VCaP (cell line): ENCODE measurements at regions not wholly inside any gene's neighbourhood (a gene's known extent, or its start where the extent isn't known, plus 50 kb on each side); places are given as distances from the start of the nearest gene placed in this dataset.
A peak's percentile ranks its signal among the peaks of the same experiment; 100 is the strongest.

Experiments
- H3K27ac ChIP-seq: fragments of 450-650 bp; 2 replicates; pipeline ENCODE4 v1.5.1; 2017
- CTCF ChIP-seq: fragments of 450-650 bp; conservative IDR thresholded peaks from 2 replicates; pipeline ENCODE4 v1.5.1; 2017; ENCODE audit warnings: mild to moderate bottlenecking, moderate library complexity

- no peak for TF ChIP-seq CTCF
- H3K27ac ChIP-seq: no peak overlapping the region
Observed at GRCh38 chr7:8314566-8314965, 52.6 kb upstream of the ICA1 start.

- H3K27ac ChIP-seq: no peak overlapping the region
- no peak for TF ChIP-seq CTCF
Observed at GRCh38 chr7:8319115-8319514, 57.1 kb upstream of the ICA1 start.

- no peak for TF ChIP-seq CTCF
- H3K27ac ChIP-seq: no peak overlapping the region
Observed at GRCh38 chr7:8320174-8320573, 58.2 kb upstream of the ICA1 start.

GRCh38 chr7:8321312-8321711 lies 59.3 kb upstream of the ICA1 start:
- H3K27ac ChIP-seq: no peak overlapping the region
- TF ChIP-seq CTCF: no peak

- no peak for TF ChIP-seq CTCF
- peak overlapping the region; percentile 20; the same call in 1 of the 2 replicates for H3K27ac ChIP-seq
Observed at GRCh38 chr7:8322667-8323066, 60.7 kb upstream of the ICA1 start.

GRCh38 chr7:8325067-8325466 lies 63.1 kb upstream of the ICA1 start:
- H3K27ac ChIP-seq: no peak overlapping the region
- no peak for TF ChIP-seq CTCF

GRCh38 chr7:8327199-8327598 lies 65.2 kb upstream of the ICA1 start:
- H3K27ac ChIP-seq: no peak overlapping the region
- no peak for TF ChIP-seq CTCF

GRCh38 chr7:8338206-8338605 lies 76.2 kb upstream of the ICA1 start:
- H3K27ac ChIP-seq: no peak overlapping the region
- TF ChIP-seq CTCF: no peak
